GM10266 (cell line): ENCODE measurements at regions not wholly inside any gene's neighbourhood (a gene's known extent, or its start where the extent isn't known, plus 50 kb on each side); places are given as distances from the start of the nearest gene placed in this dataset.

Experiments
- DNase-seq: peaks from one replicate; pipeline ENCODE4 v3.0.0; 2012; ENCODE audit errors: extremely low spot score
- CTCF ChIP-seq: IDR thresholded peaks from 2 replicates; pipeline ENCODE4 v1.5.1; 2012; ENCODE audit warnings: mild to moderate bottlenecking, low read depth; ENCODE audit not compliant: control insufficient read depth, insufficient read depth; ENCODE audit errors: missing control alignments

DNA sequence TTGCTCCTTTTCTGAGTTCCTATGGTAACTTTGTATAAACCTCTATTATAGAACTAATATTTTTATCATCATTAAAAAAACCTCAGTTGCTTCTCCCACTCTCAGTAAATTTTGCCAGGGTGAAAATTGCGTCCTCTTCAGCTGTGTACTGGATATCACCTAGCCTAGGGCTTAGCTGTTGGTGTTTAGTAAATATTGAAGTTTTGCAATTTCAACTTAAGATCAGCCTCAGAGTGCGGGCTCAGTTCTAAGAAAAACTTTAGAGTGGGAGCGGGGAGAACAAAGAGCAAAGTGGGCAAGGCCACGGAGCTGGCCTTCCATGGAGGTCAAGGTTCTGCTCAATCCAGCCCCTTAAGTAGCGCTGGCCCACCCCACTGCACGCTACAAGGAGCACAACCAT is 488.3 kb upstream of the SPRED2 start:
- no peak for TF ChIP-seq CTCF
- no peak for DNase-seq

DNA sequence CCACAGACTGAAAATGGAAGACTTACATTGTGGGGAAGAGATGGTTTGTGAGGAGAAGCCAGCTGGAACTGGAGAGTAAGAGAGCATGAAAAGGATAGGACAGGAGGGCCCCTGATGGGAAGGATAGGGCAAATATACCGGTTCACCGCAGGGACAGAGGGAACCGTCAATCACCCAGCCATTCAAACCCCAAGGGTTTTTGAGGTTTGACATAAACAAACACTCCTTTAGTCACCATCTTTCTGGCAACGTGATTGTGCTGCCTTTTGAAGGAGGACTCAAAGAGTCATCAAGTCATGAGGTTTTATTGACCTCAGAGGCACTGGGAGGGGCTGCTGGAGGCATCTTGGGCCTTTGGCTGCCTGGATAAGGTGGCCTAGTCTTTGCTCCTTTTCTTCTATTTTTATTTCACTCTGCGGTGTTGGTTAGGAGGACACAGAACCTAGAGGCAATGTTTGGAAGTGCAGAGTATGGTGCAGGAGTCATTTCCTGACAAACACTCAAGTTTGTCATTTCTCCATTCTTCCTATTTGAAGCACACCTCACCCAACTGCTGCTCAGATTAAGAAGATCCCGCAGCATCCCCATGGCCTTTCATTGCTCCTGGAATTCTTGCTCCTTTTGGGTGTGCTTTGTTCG is 487.3 kb upstream of the SPRED2 start:
- no peak for TF ChIP-seq CTCF
- DNase-seq: no peak

DNA sequence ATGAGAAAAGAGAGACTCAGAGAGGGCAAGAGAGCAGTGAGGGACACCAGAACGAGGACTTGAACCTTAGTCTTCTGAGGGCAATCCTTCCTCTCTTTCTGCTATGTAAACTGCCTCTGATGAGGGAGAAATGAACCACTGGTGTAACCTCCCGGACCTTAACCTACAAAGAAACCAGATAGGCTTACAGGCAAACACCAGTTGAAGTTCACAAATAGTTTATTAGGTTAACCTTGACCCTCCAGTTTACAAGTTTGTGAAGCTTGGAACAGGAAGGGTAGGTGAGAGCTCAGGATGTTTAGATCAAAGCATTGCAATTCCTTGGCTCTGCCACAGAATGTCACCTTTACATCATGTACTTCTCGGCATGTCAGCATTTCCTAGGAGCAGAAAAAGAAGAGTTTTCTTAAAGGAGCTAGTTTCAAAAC is 486.4 kb upstream of the SPRED2 start:
- no peak for TF ChIP-seq CTCF
- DNase-seq: no peak

- no peak for TF ChIP-seq CTCF
- no peak for DNase-seq
Observed at GRCh38 chr2:65917986-65918385, 485.6 kb upstream of the SPRED2 start.

DNA sequence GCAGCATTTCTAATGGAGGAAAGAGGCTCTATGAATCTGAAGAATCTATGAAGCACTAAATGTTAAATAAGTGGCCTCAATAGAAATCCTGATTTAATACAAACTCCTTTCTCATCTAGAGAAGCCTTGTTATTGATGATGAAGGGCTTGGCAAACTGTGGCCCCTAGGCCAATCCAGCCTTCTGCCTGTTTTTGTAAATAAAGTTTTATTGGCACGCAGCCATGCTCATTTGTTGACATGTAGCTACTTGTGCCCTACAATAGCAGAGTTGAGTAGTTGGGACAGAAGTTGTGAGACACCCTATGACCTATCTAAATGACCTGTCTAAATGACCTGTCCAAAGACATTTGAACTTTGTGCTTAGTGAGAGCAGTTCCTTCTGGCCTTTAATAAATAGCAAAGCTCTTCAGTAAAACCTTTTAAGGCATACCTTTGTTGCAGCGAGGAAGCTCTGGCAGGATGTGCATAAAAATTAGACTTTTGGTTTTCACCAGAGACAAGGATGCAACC is 484.4 kb upstream of the SPRED2 start:
- TF ChIP-seq CTCF: no peak
- DNase-seq: no peak

- TF ChIP-seq CTCF: no peak
- no peak for DNase-seq
Observed at GRCh38 chr2:65916177-65916576, 483.8 kb upstream of the SPRED2 start.

DNA sequence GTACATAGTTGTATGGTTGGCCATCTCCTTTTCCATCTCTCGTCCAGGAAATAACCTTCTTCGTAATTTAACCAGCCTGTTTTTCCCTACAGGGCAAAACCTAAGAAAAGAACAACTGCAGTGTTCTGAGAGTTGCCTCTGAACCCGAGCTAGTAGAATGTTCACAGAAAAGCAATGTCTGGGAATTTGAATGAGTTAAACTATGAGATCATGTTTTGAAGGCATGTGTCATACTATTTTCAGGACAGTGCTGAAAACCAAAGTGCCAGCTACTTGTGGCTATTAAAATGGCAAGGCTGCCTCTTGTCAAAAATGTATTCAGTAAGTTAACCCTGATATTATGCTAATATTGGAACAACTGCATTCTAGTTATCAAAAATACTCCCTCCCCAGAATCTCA is 482.9 kb upstream of the SPRED2 start:
- no peak for TF ChIP-seq CTCF
- no peak for DNase-seq
